Erythroblast (primary cell): ENCODE measurements at regions not wholly inside any gene's neighbourhood (a gene's known extent, or its start where the extent isn't known, plus 50 kb on each side); places are given as distances from the start of the nearest gene placed in this dataset.

Source experiments
- DNase-seq, 2 experiments: peaks; one replicate each; lab custom pipeline; 2025; lab: John Stamatoyannopoulos, UW
- GATA1 ChIP-seq: IDR thresholded peaks from 2 replicates; pipeline ENCODE4 v1.6.1; 2011; ENCODE audit warnings: low read depth, mild to moderate bottlenecking, control low read depth, low read length, moderate library complexity
- POLR2A ChIP-seq: IDR thresholded peaks from 2 replicates; pipeline ENCODE4 v1.6.1; 2011; ENCODE audit warnings: mild to moderate bottlenecking, low read length

DNA sequence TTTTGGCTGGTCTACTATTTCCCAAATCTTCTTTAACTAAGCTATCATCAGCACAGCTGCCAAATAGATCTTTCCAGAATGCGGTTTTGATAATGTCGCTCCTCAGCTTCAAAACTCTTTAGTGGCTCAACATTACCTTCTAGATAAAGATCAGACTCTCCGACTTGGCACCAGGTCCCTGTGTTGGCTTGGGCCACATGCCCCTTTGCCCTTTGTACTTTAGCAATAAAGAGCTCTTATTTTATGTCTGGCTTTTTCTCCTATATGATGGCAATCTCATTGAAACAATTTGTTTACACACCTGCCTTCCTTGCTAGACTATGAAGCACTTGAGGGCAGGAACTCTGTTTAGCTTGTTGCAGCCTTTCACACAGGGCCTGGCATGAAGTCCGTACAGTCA is 128.9 kb upstream of the GATA6 start:
- DNase-seq, result no peak
- TF ChIP-seq GATA1 (no peak), POLR2A (no peak)

DNA sequence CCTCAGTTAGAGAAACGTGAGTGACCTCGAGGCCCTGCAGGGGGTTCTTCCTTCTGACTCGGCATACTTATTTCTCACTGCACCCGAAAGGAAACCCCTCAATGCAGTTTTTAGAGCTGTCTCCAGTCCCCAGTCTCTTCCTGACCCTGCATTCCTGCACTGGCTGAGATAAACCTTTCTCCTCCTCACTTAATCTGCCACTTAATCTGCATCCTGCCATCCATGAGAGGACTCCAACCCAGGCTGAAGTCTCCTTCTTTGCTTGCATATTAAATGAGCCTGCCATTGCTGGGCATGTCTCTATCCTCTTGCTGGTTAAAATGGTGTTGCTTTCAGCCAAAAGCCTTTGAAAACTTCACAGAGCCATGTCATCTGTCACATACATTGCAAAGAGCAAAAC is 125.6 kb upstream of the GATA6 start:
- TF ChIP-seq POLR2A (no peak), GATA1 (no peak)
- no peak for DNase-seq

DNA sequence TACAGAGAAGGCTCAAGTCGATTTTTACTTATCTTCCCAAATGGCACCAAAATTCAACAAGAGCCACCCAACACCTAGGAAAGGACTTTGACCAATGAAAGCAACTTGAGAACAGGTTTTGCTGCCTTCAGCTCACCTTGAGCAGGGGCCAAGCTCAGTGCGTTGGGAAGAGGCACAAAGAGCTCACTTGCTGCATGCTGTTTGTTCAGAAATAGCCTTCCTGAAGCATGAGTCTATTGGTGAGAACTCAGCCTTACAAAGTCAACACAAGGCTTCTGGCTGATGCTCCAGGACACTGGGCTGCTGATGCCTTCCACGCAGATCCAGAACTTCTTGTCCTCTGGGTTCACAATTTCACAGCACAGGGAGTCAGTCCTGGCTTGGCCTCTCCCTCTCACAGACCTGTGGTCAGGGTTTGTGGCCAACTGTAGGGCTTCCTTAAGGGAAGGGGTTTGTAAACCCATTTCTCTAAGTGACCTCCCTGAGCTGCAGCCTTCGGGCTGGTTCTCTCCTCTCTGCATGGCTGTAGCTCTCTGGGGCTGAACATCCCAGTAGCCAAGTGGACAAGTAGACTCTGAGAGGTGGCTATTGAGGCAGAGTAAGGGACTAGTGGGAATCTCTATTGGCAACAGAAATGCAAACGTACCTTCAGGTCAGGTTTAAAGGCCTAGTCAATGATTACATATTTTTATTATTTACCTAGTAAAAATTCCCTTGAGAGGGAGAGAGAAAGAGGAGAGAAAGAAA is 124.7 kb upstream of the GATA6 start:
- DNase-seq, result no peak
- no peak for TF ChIP-seq POLR2A
- TF ChIP-seq GATA1, result no peak

DNA sequence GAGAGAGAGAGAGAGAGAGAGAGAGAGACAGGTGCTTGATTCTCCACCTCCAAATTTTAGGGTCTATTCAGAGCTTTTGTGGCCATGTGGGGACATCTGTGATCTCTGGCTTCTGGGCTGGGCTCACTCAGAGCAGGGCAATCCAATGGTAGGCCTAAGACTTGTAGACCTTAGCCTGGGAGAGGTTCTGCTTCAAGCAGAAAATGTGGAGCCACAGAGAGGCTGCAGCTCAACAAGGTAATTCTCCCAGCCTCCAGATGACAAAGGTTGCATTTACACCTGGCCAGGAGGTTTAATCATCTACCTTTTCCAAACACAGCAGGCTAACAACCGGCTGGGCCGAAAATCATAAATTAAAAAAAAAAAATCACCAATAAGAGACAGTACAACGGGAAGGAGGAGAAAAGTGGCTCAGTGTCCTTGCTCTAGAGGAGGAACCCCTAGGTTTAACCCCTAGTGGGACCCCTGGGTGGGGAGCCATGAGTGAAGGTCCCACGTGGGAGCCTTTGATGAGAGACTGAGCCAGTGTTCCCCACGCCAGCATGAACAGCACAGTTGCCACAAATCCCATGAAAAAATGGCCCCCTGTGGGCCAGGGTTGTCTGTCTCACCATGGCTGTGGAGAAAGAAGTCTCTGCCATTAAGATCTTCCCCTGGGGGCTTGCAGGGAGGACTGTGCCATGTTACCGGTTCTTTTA is 124.0 kb upstream of the GATA6 start:
- TF ChIP-seq POLR2A, result no peak
- TF ChIP-seq GATA1, result no peak
- DNase-seq, result no peak

DNA sequence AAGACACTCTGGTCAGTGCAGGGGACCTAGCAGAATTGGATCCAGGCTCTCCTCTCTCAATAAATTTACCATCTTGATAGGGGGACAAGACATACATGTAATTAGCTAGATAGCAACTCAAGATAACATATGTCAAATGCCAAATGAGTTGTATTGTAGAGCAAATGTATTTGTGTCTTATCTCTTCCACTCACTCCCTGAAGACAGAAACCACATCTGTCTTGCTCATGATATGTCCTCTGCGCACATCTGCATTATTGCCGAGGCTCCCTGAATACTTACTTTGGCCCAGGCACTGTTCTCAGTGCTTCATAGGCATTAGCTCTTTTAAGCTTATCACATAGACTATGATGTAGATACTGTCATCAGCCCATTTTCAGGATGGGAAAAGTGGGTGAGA is 122.9 kb upstream of the GATA6 start:
- peak in 1 of 2 experiments; percentile 33 for DNase-seq
- no peak for TF ChIP-seq POLR2A
- TF ChIP-seq GATA1, result no peak

GRCh38 chr18:22047485-22047884 is 121.9 kb upstream of the GATA6 start:
- no peak for DNase-seq
- no peak for TF ChIP-seq POLR2A

GRCh38 chr18:22048221-22048620 is 121.2 kb upstream of the GATA6 start:
- no peak for TF ChIP-seq POLR2A
- no peak for TF ChIP-seq GATA1
- no peak for DNase-seq

GRCh38 chr18:22048932-22049615 is 120.3 kb upstream of the GATA6 start:
- DNase-seq, result no peak
- TF ChIP-seq GATA1, result no peak
- TF ChIP-seq POLR2A, result no peak

GRCh38 chr18:22052405-22053105 is 116.8 kb upstream of the GATA6 start:
- DNase-seq, result no peak
- TF ChIP-seq POLR2A (no peak), GATA1 (no peak)

- TF ChIP-seq GATA1, result no peak
- no peak for TF ChIP-seq POLR2A
- no peak for DNase-seq
Measured at GRCh38 chr18:22055466-22056238, 113.7 kb upstream of the GATA6 start.

DNA sequence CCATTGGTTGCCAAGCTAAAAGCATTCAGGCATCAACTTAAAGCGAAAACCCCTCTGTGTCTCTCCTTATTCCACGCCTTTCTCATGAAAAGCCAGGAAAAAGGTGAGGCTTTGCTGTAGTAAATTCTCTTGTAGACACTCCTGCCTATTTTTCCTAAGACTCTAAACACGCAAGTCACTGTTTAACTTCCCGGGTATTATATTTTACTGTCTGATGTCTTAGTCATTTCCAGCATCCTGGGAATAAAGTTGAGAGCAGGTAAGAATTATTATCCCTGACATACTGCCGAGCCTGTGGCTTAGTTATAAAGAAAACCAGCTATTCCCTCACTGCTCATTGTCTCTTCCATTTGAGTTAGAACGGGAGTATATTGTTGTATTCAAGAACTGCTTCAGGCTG is 112.4 kb upstream of the GATA6 start:
- DNase-seq, result no peak
- TF ChIP-seq GATA1 (no peak), POLR2A (no peak)

- TF ChIP-seq GATA1 (no peak), POLR2A (no peak)
- DNase-seq, result no peak
Measured at GRCh38 chr18:22057908-22058527, 111.4 kb upstream of the GATA6 start.

GRCh38 chr18:22060361-22060760 is 109.0 kb upstream of the GATA6 start:
- no peak for TF ChIP-seq GATA1
- TF ChIP-seq POLR2A, result no peak
- DNase-seq, result no peak
